Body of pancreas (tissue), 4 donors: ENCODE measurements at regions not wholly inside any gene's neighbourhood (a gene's known extent, or its start where the extent isn't known, plus 50 kb on each side); places are given as distances from the start of the nearest gene placed in this dataset.

ENCODE experiments used
- CTCF ChIP-seq, 7 experiments: fragments of 450-650 bp in 4 of 7; fragments of 200-600 bp in 3 of 7; sonication (generic) in 3 of 7; IDR thresholded peaks; one replicate each; pipeline ENCODE4 v1.5.1; 2016 to 2019; ENCODE audit warnings: antibody characterized with exemption in 7 of 7
- POLR2A ChIP-seq, 3 donors: fragments of 450-650 bp; IDR thresholded peaks; one replicate each; pipeline ENCODE4 v1.6.1; 2016; ENCODE audit warnings: antibody characterized with exemption in 3 of 3, mild to moderate bottlenecking in 2 of 3

- TF ChIP-seq CTCF (IDR thresholded peaks at IDR 0.05), result no peak
- no peak for TF ChIP-seq POLR2A (IDR thresholded peaks at IDR 0.05)
Measured at GRCh38 chr7:32194537-32194936, 124.3 kb upstream of the PDE1C start.
